GM12878 (cell line): ENCODE measurements at regions not wholly inside any gene's neighbourhood (a gene's known extent, or its start where the extent isn't known, plus 50 kb on each side); places are given as distances from the start of the nearest gene placed in this dataset.

Experiments used
- ATAC-seq: fragments of 200-7000 bp; cut with Tn5 transposase; 3 replicates; pipeline ENCODE4 v1.9.1; 2020; ENCODE audit warnings: mild to moderate bottlenecking, moderate library complexity
- BruUV-seq: library from RNA; stranded (reverse); fragments of 400-500 nt; replicated peaks from 2 replicates; lab custom pipeline; 2021; lab: Mats Ljungman, UMichigan
- CTCF ChIA-PET: fragments of 300-600 bp; sonication (Branson Sonifier 250); formaldehyde crosslinking; extraction: SDS; loops from one replicate; lab custom pipeline; 2021; ENCODE audit warnings: inconsistent platforms; lab: Yijun Ruan, JAX
- POLR2A ChIA-PET: fragments of 350-600 bp; formaldehyde crosslinking; extraction: SDS; loops from one replicate; lab custom pipeline; 2021; ENCODE audit warnings: inconsistent platforms; lab: Charles Lee
- RAD21 ChIA-PET: fragments of 300-600 bp; sonication (Branson Sonifier 250); formaldehyde crosslinking; loops from one replicate; lab custom pipeline; 2023; ENCODE audit warnings: antibody characterized with exemption; ENCODE audit not compliant: unreplicated experiment; lab: Charles Lee
- SMC1A ChIA-PET: fragments of 300-600 bp; sonication (Branson Sonifier 250); formaldehyde crosslinking; loops from one replicate; lab custom pipeline; 2023; ENCODE audit not compliant: unreplicated experiment, uncharacterized antibody; lab: Charles Lee
- DNase-seq: peaks from one replicate; pipeline ENCODE4 v3.0.0-alpha.2; 2011; ENCODE audit warnings: low read depth, low spot score
- FAIRE-seq: peaks from 3 replicates; lab custom pipeline; 2011; peaks lifted over from hg19 to GRCh38; lab: Jason Lieb, UNC
- H2AFZ ChIP-seq: 2 replicates; pipeline ENCODE4 v1.6.0; 2011; ENCODE audit warnings: low read depth, low read length, control low read depth; ENCODE audit not compliant: control insufficient read depth
- H3K27ac ChIP-seq: 2 replicates; pipeline ENCODE4 v1.5.1; 2011; ENCODE audit warnings: control low read depth; ENCODE audit not compliant: control insufficient read depth, insufficient read depth
- H3K27me3 ChIP-seq, 2 experiments: replicated peaks in 1 of 2; 2 replicates each; pipeline versions ENCODE4 v1.6.0 to v1.6.1; 2011; ENCODE audit warnings: low read length in 1 of 2; ENCODE audit not compliant: control insufficient read depth in 2 of 2, insufficient read depth in 2 of 2
- H3K36me3 ChIP-seq, 2 experiments: 2 replicates each; pipeline ENCODE4 v1.5.1; 2011; ENCODE audit warnings: low read length in 1 of 2; ENCODE audit not compliant: control insufficient read depth in 2 of 2, insufficient read depth in 2 of 2
- H3K4me1 ChIP-seq: 2 replicates; pipeline ENCODE4 v1.6.1; 2011; ENCODE audit warnings: mild to moderate bottlenecking, low read length, moderate library complexity, mixed read lengths; ENCODE audit not compliant: control insufficient read depth, insufficient read depth
- H3K4me2 ChIP-seq: 2 replicates; pipeline ENCODE4 v1.6.0; 2011; ENCODE audit warnings: control low read depth; ENCODE audit not compliant: control insufficient read depth, insufficient read depth
- H3K4me3 ChIP-seq: fragments of 200-600 bp; sonication (generic); 2 replicates; pipeline ENCODE4 v1.5.1; 2016
- H3K79me2 ChIP-seq: 2 replicates; pipeline ENCODE4 v1.6.0; 2011; ENCODE audit warnings: low read length; ENCODE audit not compliant: control insufficient read depth, insufficient read depth
- H3K9ac ChIP-seq: 2 replicates; pipeline ENCODE4 v1.8.0; 2011; ENCODE audit warnings: low read length, control low read depth, mixed read lengths; ENCODE audit not compliant: control insufficient read depth, insufficient read depth
- H3K9me3 ChIP-seq: replicated peaks from 3 replicates; pipeline ENCODE4 v1.5.1; 2011; ENCODE audit warnings: mild to moderate bottlenecking, low read length; ENCODE audit not compliant: control insufficient read depth, insufficient read depth
- H4K20me1 ChIP-seq: 2 replicates; pipeline ENCODE4 v1.6.0; 2011; ENCODE audit not compliant: control insufficient read depth, insufficient read depth
- ATF7 ChIP-seq: fragments of 450-650 bp; IDR thresholded peaks from 2 replicates; pipeline ENCODE4 v1.6.1; 2016; ENCODE audit warnings: low read depth, mild to moderate bottlenecking
- CEBPZ ChIP-seq: fragments of 150-350 bp; IDR thresholded peaks from 2 replicates; pipeline ENCODE4 v1.6.1; 2016; ENCODE audit warnings: low read depth, low read length
- ETV6 ChIP-seq, 2 experiments: fragments of 450-650 bp in 1 of 2; IDR thresholded peaks in 1 of 2; conservative IDR thresholded peaks in 1 of 2; 2 replicates each; pipeline ENCODE4 v1.6.1; 2014; ENCODE audit warnings: antibody characterized with exemption in 1 of 2, borderline replicate concordance in 1 of 2, low read depth in 1 of 2, mild to moderate bottlenecking in 1 of 2, moderate library complexity in 1 of 2
- MEF2A ChIP-seq: IDR thresholded peaks from 2 replicates; pipeline ENCODE4 v1.6.1; 2011; ENCODE audit warnings: low read depth, mild to moderate bottlenecking, low read length, moderate library complexity; ENCODE audit not compliant: insufficient read depth
- POLR2AphosphoS5 ChIP-seq: IDR thresholded peaks from 2 replicates; pipeline ENCODE4 v1.6.1; 2011; ENCODE audit warnings: mild to moderate bottlenecking, low read length, inconsistent platforms
- SMC3 ChIP-seq: IDR thresholded peaks from 2 replicates; pipeline ENCODE4 v1.6.1; 2011; ENCODE audit warnings: low read length, improper control_type of control experiment, borderline replicate concordance
- SUZ12 ChIP-seq: fragments of 200-600 bp; sonication (generic); IDR thresholded peaks from one replicate; pipeline ENCODE4 v1.6.1; 2018; ENCODE audit warnings: antibody characterized with exemption, mild to moderate bottlenecking; ENCODE audit not compliant: unreplicated experiment
- WGBS: methylation state at CpG from one replicate; pipeline ENCODE4 v1.1.6; 2016; ENCODE audit warnings: low lambda C conversion rate; ENCODE audit not compliant: insufficient replicate concordance, insufficient coverage; ENCODE audit errors: missing lambda C conversion rate; 5-methylcytosine and 5-hydroxymethylcytosine counted together
- in situ Hi-C: fragments of 300-500 bp; cut with MboI; formaldehyde crosslinking; loops from 9 replicates; pipeline ENCODE4 v1.14.3; 2018; ENCODE audit warnings: mixed read lengths
- intact Hi-C: fragments of 100-400 bp; cut with micrococcal nuclease; formaldehyde crosslinking; loops from one replicate; pipeline ENCODE4 v1.14.2; 2022; ENCODE audit not compliant: unreplicated experiment
- TF ChIP-seq, protein P1 (sequence below): IDR thresholded peaks from 2 replicates; pipeline ENCODE4 v1.6.1; 2011; ENCODE audit warnings: mild to moderate bottlenecking, low read depth, low read length, moderate library complexity; ENCODE audit not compliant: insufficient replicate concordance
- TF ChIP-seq, protein P2 (sequence below): IDR thresholded peaks from 2 replicates; pipeline ENCODE4 v1.6.1; 2012; ENCODE audit warnings: mild to moderate bottlenecking, low read depth, low read length

- ATAC-seq (no peak), FAIRE-seq (no peak), DNase-seq (no peak)
- CTCF ChIA-PET: no interaction called here
- intact Hi-C loops (no loop called here), in situ Hi-C loops (no loop called here)
- BruUV-seq: no TSS peak
- Histone ChIP-seq H3K36me3 (no peaks in the 10 kb centered on the region), H3K27me3 (peaks cover 0 to 2% of the 10 kb centered on the region in 2 experiments; a peak in 3 of 4 replicates), H3K27ac (no peak overlapping the region), H3K4me1 (no peaks in the 10 kb centered on the region), H3K4me2 (no peak overlapping the region), H3K9ac (no peak overlapping the region), H3K4me3 (no peak overlapping the region), H4K20me1 (no peaks in the 10 kb centered on the region), H3K79me2 (no peaks in the 10 kb centered on the region), H2AFZ (no peak overlapping the region), H3K9me3 (no peaks in the 10 kb centered on the region)
- POLR2A ChIA-PET: no interaction called here
- 35% methylated on average over 3 of the region's 3 CpGs for WGBS
- SMC1A ChIA-PET: interaction anchor here (0.9 kb wide), 1 partner anchor 9 kb away, joined by 3 read pairs; no protein-coding TSS in a partner anchor
- RAD21 ChIA-PET: no interaction called here
- TF ChIP-seq MEF2A (no peak), ATF7 (no peak)
- TF ChIP-seq, protein P1, sequence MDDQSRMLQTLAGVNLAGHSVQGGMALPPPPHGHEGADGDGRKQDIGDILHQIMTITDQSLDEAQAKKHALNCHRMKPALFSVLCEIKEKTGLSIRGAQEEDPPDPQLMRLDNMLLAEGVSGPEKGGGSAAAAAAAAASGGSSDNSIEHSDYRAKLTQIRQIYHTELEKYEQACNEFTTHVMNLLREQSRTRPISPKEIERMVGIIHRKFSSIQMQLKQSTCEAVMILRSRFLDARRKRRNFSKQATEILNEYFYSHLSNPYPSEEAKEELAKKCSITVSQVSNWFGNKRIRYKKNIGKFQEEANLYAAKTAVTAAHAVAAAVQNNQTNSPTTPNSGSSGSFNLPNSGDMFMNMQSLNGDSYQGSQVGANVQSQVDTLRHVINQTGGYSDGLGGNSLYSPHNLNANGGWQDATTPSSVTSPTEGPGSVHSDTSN: no peak
Observed at GRCh38 chr2:128428415-128428814, 109.7 kb upstream of the HS6ST1 start.

- WGBS: 38% methylated on average over 4 of the region's 4 CpGs
- BruUV-seq: no TSS peak
- in situ Hi-C loops: no loop called here
- Histone ChIP-seq H3K4me1 (no peaks in the 10 kb centered on the region), H3K79me2 (no peaks in the 10 kb centered on the region), H2AFZ (no peak overlapping the region), H4K20me1 (no peaks in the 10 kb centered on the region), H3K4me3 (no peak overlapping the region), H3K4me2 (no peak overlapping the region), H3K36me3 (no peaks in the 10 kb centered on the region), H3K27ac (no peak overlapping the region), H3K27me3 (no peaks in the 10 kb centered on the region; a peak in 1 of 4 replicates), H3K9me3 (no peaks in the 10 kb centered on the region), H3K9ac (no peak overlapping the region)
- SMC1A ChIA-PET: no interaction called here
- ATAC-seq: no peak
- DNase-seq: no peak
- CTCF ChIA-PET: no interaction called here
- POLR2A ChIA-PET: no interaction called here
- intact Hi-C loops: no loop called here
- RAD21 ChIA-PET: no interaction called here
- FAIRE-seq: no peak
- TF ChIP-seq POLR2AphosphoS5 (no peak), ETV6 (conservative IDR thresholded peaks at IDR 0.05 in 1 of 2, IDR thresholded peaks at IDR 0.05 in 1 of 2; ENCODE audit: borderline replicate concordance in 1 of 2, low read depth in 1 of 2) (no peak), CEBPZ (no peak), SMC3 (no peak), SUZ12 (no peak)
- TF ChIP-seq, protein P2, sequence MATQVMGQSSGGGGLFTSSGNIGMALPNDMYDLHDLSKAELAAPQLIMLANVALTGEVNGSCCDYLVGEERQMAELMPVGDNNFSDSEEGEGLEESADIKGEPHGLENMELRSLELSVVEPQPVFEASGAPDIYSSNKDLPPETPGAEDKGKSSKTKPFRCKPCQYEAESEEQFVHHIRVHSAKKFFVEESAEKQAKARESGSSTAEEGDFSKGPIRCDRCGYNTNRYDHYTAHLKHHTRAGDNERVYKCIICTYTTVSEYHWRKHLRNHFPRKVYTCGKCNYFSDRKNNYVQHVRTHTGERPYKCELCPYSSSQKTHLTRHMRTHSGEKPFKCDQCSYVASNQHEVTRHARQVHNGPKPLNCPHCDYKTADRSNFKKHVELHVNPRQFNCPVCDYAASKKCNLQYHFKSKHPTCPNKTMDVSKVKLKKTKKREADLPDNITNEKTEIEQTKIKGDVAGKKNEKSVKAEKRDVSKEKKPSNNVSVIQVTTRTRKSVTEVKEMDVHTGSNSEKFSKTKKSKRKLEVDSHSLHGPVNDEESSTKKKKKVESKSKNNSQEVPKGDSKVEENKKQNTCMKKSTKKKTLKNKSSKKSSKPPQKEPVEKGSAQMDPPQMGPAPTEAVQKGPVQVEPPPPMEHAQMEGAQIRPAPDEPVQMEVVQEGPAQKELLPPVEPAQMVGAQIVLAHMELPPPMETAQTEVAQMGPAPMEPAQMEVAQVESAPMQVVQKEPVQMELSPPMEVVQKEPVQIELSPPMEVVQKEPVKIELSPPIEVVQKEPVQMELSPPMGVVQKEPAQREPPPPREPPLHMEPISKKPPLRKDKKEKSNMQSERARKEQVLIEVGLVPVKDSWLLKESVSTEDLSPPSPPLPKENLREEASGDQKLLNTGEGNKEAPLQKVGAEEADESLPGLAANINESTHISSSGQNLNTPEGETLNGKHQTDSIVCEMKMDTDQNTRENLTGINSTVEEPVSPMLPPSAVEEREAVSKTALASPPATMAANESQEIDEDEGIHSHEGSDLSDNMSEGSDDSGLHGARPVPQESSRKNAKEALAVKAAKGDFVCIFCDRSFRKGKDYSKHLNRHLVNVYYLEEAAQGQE: no peak
Observed at GRCh38 chr2:128432423-128432822, 113.8 kb upstream of the HS6ST1 start.
